ENCODE measurements at regions not wholly inside any gene's neighbourhood (a gene's known extent, or its start where the extent isn't known, plus 50 kb on each side); places are given as distances from the start of the nearest gene placed in this dataset.

DNA sequence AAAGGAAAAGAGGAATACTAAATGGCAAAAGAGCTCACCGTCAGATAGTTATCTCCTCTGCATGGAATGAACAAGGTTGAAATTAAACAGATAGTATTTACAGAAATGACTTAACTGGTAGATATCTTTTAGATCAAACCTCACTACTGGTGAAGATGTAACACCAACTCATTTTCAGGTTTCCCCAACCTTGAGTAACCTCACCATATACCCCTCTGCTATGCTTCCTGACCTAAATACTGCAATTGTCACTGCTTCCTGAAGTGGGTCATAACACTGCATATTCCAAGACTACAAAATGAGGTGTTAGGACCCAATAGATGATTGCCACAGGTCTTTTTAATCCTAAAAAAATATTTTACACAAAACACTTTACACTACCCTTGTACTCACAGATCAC lies 76.3 kb upstream of the PLEKHA5 start:
- no peak for DNase-seq (ENCODE audit: low read depth in 1 of 2, low spot score in 2 of 2)
- Histone ChIP-seq H3K36me3 (ENCODE audit: control insufficient read depth in 2 of 4, insufficient read depth in 4 of 4, low read length in 3 of 4) (no peaks in the 10 kb centered on the region), H4K91ac (replicated peaks; ENCODE audit: insufficient read length, low read length) (no peak overlapping the region), H3K9ac (replicated peaks in 1 of 4; ENCODE audit: extremely low read depth in 1 of 4, low read depth in 3 of 4, low read length in 3 of 4) (no peak overlapping the region), H3K4me2 (ENCODE audit: insufficient read depth in 1 of 2, low read depth in 2 of 2, low read length in 2 of 2) (no peak overlapping the region), H4K8ac (ENCODE audit: extremely low read depth, insufficient read depth, low read length) (no peak overlapping the region), H3K27ac (ENCODE audit: low read depth, low read length) (no peak overlapping the region), H3K4me1 (replicated peaks in 1 of 4; ENCODE audit: control insufficient read depth in 3 of 4, insufficient read depth in 4 of 4, low read length in 3 of 4) (no peaks in the 10 kb centered on the region), H2BK12ac (ENCODE audit: low read depth, low read length) (no peak overlapping the region), H3K56ac (replicated peaks; ENCODE audit: insufficient read length, low read depth, low read length) (no peak overlapping the region), H2BK120ac (replicated peaks; ENCODE audit: low read depth, low read length) (no peak overlapping the region), H3K79me1 (ENCODE audit: low read depth, low read length) (no peaks in the 10 kb centered on the region), H3K27me3 (replicated peaks in 1 of 4; ENCODE audit: control insufficient read depth in 3 of 4, extremely low read depth in 1 of 4, insufficient read depth in 3 of 4, low read length in 3 of 4) (no peaks in the 10 kb centered on the region), H3K18ac (ENCODE audit: extremely low read depth, low read length) (no peak overlapping the region), H4K5ac (ENCODE audit: insufficient read length, low read depth, low read length) (no peak overlapping the region), H2BK20ac (ENCODE audit: low read length) (no peak overlapping the region), H4K20me1 (replicated peaks in 1 of 2; ENCODE audit: control insufficient read depth in 1 of 2, insufficient read depth in 2 of 2, low read length in 2 of 2) (no peaks in the 10 kb centered on the region), H2AFZ (ENCODE audit: low read length) (no peak overlapping the region), H2BK5ac (ENCODE audit: low read depth, low read length) (no peak overlapping the region), H3K79me2 (ENCODE audit: control insufficient read depth in 1 of 2, insufficient read depth in 2 of 2, low read length in 2 of 2) (no peaks in the 10 kb centered on the region), H3K23ac (ENCODE audit: insufficient read length) (no peak overlapping the region), H2AK5ac (ENCODE audit: low read depth, low read length) (no peak overlapping the region), H3K9me3 (ENCODE audit: insufficient read depth in 2 of 2, low read depth in 1 of 2, low read length in 1 of 2) (no peaks in the 10 kb centered on the region), H3K23me2 (ENCODE audit: low read depth, low read length) (no peaks in the 10 kb centered on the region; the same call in 1 of the 2 replicates), H3K4me3 (ENCODE audit: extremely low read depth in 1 of 4, insufficient read depth in 2 of 4, low read depth in 3 of 4, low read length in 4 of 4) (no peak overlapping the region), H3K4ac (replicated peaks; ENCODE audit: insufficient read length, low read depth, low read length) (no peak overlapping the region), H3K14ac (ENCODE audit: insufficient read length) (no peak overlapping the region), H2BK15ac (ENCODE audit: low read length) (no peak overlapping the region)
- ChIA-PET POLR2A (ENCODE audit: partially characterized antibody) (interaction anchor here (0.8 kb wide), 1 partner anchor 76 kb away, joined by 4 read pairs; no protein-coding TSS in a partner anchor), CTCF (ENCODE audit: partially characterized antibody) (interaction anchor here (0.9 kb wide), 2 partner anchors 133 to 246 kb away, joined by 3 to 4 read pairs; no protein-coding TSS in a partner anchor)
- no peak for TF ChIP-seq GTF2F1 (IDR thresholded peaks at IDR 0.05; ENCODE audit: borderline replicate concordance, low read depth, low read length)
- no peak for TF ChIP-seq BACH1 (IDR thresholded peaks at IDR 0.05; ENCODE audit: low read length)
- no peak for TF ChIP-seq SAP30 (IDR thresholded peaks at IDR 0.05; ENCODE audit: insufficient read depth, insufficient replicate concordance, low read length)
- FAIRE-seq: no peak
- WGBS, 2 experiments (ENCODE audit: extremely low coverage in 1 of 2, insufficient coverage in 1 of 2, insufficient read length in 1 of 2, insufficient replicate concordance in 2 of 2, low coverage in 1 of 2, low lambda C conversion rate in 2 of 2, missing lambda C conversion rate in 1 of 2): 92% methylated on average over 1 of the region's 1 CpG; no CpG with 5 or more reads in 1 of the 2 experiments

All from H1 (cell line).